HG02763 (cell line): ENCODE measurements at regions not wholly inside any gene's neighbourhood (a gene's known extent, or its start where the extent isn't known, plus 50 kb on each side); places are given as distances from the start of the nearest gene placed in this dataset.

Experiments used
- ATAC-seq: cut with Tn5 transposase; IDR thresholded peaks from one replicate; pipeline ENCODE4 v1.9.1; 2021; ENCODE audit warnings: mild to moderate bottlenecking, moderate library complexity; ENCODE audit not compliant: unreplicated experiment

DNA sequence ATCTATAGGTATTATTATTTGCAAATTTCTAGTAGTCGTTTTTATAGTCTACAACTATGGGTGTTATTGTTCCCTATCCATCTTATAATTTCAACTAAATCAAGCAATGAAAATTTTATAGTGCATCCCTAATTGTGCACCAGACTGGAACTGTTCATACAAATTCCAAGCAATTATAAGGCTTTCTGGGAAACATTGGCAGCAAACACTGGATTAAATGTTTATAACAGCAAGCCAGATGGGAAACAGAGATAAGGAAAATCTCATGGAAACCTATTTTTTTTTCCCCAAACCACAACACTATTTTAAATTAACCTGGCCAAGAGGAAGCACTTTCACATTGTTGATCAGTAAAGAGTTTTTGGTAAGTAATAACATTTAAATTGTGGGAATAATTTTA lies 524.3 kb downstream of the RASEF start:
- no peak for ATAC-seq

DNA sequence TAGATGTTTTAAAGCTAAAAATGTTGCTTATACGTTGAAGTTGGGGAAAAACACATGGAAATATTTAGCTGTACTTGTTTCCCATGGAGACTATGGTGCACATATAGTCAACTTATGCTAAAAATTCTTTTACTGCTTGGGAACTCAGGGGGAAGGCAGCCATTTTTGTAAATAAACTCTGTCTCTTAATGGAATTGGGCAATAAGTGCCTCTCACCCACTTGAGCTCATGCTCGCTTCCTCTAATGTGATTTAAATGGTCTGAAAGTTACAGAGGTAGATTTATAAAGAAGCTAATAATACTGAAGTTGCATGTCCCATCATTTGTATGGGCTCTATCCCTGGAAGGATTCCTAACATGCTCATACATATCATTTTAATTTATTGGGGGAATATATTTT lies 523.8 kb downstream of the RASEF start:
- ATAC-seq, result no peak

DNA sequence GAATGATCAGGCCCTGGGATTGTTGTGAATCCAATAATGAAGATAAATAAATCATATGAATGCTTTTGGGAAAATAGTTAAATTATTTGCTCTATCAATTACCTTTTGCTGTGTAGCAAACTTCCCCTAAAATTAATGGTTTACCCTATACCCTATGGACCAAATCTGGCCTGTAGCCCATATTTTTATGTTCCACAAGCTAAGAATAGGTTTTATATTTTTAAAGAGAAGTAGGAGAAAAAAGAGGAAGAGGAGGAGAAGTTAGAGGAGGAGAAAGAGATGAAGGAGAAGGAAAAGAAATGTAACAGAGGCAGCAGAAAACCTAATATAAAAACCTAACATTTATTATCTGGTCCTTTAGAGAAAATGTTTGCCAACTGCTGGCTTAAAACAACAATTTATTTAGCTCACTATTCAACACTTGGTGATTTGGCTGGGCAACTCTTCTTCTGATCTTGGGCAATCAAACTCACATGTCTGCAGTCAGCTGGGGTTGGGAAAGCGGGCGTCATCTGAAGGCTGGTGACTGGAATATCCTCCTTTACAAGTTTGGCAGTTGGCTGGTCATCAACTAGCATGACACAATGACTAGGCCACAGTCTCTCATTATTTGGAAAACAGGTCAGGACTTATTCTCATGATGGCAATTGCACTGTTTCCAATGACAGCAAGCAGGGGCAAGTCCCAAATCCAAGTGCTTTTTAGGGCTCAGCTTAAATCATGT lies 522.9 kb downstream of the RASEF start:
- ATAC-seq, result no peak

DNA sequence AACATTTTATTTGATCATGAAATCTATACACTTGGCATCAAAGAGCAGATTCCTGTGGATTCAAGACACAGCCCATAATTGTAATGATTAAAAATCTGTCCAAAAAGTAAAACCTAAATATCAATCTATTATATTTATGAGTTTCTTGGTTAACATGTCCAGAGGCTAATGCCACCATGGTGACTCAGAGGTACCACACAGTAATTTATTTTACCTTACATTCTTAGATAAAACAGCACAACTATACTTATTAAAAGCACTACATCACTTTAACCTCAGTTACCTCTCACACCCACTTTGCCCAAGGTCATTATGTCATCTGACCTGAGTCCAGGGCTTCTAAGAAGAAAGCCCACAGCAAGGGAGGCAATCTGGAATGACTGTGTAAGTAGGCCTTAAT lies 519.2 kb downstream of the RASEF start:
- no peak for ATAC-seq

DNA sequence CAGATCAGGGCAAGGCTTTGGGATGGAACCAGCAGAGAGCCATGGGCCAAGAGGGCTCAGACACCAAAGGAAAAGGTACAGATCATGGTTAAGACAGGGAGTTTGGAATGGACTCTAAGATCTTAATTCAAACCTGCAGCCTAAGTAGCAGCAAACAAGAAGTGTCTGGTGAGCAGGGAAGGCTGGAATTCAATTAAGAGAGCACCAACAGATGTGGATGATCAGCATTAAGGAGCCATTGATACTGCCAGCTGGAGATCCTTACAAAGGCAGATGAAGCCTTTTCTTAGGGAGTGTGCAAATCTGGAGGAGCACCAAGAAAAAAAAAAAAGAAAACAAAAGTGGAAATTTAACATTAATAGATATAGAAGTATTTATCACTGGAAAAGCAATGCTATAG lies 516.8 kb downstream of the RASEF start:
- ATAC-seq, result no peak

DNA sequence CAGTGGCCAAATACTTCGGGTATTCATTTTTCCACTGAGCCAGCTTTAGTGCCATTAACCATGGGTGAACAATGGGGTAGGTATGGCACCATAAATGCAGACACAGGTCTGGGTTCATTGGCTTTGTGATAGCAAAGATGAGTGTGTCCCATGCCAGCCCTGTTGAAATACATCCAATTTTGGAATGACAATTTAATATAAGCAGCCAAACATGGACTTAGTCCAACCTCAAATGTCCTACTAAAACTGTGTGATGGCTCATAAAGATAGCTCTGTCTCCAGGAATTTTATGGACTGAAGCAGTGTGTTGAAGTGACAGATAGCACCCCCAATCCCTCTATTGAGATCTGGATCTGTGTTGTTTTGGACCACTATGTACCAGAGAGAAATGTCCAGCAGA lies 514.9 kb downstream of the RASEF start:
- ATAC-seq, result no peak

DNA sequence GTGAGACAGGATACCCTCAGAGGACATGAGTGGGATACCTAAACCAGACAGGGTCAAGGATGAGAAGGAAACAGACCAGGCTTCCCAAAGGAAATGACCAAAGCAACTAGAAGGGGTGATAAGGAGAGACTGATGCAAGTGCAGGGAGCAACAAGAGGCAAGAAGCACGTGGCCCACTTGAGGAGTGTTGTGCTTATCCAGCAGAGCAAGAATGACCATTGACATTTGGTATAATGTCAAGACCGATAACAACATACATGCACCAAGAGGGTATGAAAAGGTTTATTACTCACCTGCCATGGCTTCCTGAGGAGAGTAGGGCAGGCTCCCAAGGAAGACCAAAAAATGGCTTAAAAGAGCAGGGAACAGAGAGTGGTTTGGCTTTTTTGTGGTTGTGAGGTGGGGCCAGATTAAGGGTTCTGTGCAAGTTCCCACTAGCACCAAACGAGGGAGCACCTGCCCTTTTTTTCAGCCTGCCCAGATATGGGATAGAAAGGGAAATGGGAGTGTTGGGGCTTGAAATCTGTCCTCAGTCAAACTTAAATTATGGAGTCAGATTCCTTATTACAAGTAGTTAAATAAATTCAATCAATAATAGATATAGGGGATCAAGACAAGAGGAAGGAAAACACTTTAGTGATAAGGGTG lies 513.6 kb downstream of the RASEF start:
- no peak for ATAC-seq

DNA sequence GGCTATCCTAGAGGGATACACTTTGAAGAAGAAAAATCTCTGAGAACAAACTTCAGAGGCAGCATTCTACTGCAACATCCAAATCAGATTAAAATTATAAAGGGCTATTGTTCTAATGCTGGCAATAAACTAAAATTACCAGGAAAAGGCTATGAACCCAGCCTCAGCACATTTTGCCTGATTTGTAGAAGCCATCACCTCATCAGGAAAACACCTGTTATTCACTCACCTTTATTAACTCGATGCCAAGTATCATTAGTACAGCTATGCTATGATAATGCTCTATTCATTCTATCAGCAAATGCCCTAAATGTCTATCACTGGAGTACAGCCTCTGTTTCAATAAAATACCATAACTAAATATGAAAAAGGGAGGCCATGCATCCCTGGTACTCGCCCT lies 510.2 kb downstream of the RASEF start:
- ATAC-seq, result no peak

DNA sequence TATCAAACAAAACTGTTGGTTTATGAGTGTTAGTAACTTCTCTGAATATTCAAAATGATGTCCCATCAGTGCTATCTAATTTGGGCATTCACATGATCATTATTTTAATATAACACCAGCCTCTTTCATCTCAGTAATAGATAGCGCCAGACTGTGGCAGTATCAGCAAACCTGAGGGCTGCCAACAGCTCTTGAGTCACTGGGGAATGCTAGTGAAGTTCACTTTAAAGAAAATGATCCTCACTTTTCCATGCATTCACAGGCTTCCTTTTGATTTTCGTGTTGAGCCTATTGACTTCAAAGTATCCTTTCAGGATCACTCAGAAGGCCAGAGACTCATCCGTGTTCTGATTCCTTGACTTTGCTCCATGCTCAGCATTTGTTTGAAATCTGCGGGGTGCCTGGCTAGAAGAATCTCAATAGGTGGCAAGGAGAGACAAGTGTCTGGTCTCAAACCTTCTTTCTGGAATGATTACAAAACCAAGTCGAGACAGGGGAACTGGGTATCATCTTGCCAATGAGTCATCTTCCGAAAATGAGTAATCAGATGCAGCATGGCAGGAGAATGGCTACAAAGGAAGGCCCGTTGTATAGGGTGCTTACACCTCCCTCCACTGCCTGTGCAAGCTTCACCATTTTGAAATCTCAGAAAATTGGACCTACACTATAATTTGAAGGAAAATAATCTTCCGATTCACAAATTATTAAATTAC lies 509.1 kb downstream of the RASEF start:
- no peak for ATAC-seq

DNA sequence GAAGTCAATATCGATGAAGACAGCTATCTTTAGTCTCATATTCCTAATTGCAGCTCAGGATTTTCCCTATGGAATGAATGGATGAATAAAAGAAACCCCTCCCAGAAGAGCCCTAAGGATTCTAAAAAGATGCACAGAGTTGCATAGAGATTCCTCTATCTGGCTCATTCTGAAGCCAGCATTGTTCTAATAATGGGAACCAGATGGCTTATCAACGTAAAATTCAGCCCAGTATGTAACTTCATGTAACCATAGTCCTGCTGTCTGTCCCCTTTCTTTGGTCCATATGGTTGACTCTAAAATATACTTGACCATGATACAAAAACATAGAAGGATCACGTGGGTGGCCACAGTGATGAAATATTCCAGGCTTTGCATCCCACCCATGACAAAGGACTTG lies 508.6 kb downstream of the RASEF start:
- no peak for ATAC-seq

DNA sequence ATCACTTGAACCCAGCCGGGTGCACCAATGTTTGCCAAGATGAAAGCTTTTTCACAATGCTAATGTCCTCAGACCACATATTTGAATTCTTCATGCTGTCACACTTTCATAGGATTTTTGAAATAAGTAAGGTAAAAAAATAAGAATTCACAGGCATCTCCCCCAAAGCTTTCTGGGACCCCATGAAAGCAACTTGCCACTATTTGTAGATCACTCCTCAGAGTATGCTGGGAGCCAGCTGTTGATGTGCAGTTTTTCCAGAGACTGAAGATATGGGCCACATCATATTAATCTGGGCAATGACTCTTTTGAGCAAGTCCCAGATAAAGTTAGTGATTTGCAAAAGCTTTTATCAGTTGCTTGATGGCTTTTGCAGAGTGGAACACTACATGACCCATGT lies 507.9 kb downstream of the RASEF start:
- ATAC-seq, result no peak

DNA sequence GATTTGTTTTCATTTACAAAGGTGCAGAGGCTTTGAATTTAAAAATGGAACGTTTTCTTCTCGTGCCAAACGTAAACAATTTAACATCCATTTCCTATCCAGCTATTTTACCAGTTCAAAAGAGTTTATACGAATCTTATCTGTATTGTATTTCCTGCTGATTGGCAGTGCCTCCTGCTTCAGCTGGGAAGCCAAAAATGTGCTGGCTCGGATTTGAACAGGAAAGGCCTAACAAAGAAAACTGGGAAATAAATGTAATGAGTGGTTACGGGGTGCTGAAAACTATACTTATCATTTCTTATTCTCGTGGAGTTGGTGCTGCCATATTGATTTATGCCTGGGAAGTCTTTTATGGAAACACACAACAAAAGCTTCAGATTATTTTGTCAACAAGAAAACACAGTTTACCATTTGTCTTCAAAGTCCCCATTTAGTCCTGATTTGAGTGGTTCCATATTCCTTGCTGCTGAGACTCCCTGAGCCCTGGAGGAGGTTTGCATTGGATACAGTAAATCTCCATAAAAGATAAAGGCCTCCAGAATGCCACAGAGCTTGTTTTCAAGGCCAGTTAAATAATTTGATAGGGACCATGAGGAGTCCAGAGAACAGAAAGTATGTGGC lies 507.4 kb downstream of the RASEF start:
- no peak for ATAC-seq

DNA sequence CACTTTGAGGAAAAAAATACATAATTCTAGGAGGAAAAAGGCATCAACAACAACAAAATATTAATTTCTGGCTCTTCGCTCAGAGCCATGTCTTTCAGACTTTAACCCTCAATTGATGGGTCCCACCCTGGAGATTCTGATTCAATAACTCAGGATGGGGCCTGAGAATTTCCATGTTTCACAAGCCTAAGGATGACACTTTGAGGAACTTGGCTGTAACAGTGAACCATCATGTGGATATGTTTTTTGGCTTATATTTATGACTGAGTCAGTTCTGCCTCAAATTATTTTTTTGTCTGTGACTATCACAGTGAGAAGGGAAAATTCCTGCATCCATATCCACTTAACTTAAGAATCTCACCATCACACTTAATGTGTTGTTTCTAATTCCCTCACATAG lies 504.6 kb downstream of the RASEF start:
- ATAC-seq, result no peak

DNA sequence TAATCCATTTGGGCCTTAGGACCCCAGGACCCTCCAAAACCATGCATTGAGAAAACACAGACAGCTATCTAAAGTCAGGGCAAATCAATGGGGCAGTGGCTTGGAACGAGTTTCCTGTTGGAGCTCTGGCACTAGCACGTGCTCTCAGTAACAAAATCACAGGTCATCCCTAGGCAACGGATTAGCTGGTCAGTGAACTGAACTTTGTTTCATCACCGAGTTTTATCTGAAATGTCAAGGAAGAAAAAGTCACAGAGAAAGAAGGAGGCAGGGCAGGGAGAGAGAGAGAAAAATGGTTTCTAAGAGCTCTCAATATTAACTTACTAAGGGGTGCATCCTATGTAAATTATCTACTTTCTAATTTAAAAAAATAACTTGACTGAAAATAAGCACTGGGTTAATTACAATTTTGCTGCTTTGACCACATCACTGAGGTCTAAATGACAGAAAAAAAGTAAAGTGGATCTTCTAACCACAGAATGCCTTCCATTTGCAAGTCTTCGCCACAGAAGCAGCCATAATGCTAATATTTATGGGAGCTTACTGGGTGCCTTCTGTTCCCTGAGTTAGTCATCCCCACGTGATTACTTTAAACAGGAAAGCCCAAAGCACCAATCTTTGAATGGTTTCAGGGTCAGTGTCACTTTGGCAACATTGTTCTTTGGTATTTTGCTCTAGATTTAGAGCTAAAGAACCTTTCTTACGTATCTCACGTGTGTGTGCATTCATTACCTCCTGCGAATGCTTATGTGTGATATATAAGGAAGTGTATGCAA lies 503.9 kb downstream of the RASEF start:
- no peak for ATAC-seq

DNA sequence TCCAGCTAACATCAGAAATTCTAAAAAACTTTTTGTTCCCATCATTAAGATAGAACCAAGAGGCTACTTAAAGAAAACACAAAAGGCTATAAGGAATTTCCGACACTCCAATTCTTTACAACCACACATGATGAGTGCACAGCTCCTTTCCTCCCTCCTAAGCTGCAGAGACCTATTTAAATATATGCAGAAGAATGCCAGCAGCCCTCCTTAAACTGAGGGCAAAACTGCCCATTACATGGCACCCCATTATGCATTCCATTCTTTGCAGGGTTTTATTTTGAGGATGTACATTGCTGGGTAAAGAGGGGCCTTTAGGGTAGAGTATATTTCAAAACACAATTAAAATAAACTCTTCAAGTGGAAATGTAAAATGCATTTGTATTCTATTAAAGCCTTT lies 502.9 kb downstream of the RASEF start:
- ATAC-seq, result no peak

DNA sequence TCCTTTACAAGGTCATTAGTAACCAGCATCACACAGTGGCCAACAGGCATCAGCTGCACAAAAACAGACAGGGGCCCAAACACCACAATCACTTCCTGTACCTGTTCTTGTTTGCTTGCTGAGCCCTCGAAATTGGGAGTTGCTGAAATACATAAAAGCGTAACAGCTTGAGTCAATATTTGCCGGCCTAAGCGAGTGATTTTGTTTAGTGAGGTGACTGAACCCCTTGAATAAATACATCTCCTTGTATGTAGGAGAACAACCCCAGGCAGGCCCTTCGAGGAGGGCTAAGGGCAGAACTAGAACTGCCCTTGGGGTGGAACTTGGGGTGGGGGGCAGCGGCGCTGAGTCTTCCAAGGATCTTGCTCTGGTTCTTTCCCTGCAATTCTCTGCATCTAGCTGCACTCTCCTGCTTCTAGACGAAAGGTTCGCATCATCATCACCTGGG lies 502.5 kb downstream of the RASEF start:
- no peak for ATAC-seq

DNA sequence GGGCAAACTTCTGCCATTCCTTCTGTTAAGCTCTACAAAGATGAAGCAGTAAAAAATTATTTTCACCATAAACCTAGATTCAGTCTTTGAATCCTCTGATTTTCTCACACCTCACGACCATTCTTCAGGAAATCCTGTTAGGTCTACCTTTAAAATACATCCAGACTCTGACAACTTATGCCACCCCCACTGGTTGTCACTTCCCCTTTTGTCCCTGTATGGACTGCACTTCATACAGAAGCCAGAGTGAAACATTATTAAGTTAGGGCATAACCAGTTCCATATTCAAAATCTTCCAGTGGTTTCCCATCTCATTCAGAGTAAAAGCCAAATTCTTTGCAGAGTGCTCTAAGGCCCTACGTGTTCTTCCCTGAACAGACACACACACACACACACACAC lies 499.8 kb downstream of the RASEF start:
- no peak for ATAC-seq

DNA sequence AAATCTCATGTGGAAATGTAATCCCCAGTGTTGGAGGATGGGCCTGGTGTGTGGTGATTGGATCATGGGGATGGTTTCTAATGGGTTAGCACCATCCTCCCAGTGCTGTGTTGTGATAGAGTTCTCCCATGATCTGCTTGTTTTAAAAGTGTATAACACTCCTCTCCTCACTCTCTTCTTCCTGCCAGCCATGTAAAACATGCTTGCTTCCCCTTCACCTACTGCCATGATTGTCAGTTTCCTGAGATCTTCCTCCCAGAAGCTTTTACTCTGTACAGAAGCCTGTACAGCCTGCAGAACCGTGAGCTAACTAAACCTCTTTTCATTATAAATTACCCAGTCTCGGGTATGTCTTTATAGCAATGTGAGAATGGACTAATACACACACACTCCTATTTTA lies 499.1 kb downstream of the RASEF start:
- no peak for ATAC-seq

DNA sequence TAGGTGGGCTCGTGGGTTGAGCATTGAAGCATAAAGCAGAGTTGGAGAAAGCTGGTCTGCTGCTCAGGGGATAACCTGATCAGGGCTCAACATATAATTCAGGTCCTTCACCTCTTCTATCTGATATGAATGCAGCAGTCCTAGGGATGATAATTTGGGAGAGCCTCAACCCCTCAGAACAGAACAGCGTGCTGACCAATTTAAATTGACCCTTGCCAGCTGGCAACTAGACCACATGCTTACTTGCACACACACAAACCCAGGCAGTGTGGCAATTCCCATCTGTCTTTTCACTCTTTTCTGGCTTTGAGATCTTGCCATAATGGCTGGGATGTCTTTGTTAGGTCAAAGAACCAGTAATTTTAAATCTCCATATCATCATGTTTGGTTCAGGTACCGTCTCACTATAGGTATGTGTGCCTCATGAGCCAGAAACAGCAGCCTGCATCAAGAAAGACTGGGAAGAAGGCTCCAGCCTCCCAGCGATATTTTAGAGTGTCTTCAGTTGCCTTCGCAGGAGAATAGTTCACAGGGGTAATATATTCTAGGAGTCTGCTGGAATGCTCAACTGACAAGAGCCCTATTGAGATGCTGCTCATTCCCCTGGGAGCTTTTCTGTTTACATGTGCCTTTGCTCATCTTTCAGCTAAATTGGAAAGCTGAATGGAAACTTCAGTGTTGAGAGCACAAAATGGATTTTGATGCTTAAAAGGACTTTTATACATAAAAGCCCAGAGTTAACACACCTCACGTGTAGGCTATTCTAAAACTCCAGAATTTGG lies 497.6 kb downstream of the RASEF start:
- no peak for ATAC-seq

DNA sequence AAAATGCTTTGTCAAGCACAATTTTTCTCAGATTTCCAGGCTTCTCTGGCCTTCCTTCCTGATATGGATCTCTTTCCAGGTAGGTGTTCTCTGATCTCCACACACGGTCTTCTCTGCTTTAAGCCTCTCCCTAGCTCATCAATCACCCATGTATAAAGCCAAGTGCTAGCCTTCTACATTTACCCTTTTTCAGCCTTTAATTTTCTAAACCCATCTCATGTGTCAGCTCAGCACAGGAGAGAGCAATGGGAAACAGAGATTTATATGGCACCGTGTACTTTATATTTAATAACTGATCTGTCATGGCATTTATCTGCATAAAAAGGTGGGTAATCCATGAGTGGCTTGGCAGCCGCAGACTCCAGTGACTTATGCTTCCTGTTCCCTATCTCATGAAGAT lies 495.0 kb downstream of the RASEF start:
- no peak for ATAC-seq
